HepG2 (cell line): ENCODE measurements at regions not wholly inside any gene's neighbourhood (a gene's known extent, or its start where the extent isn't known, plus 50 kb on each side); places are given as distances from the start of the nearest gene placed in this dataset.

ENCODE experiments used
- ATAC-seq: fragments of 200-7000 bp; cut with Tn5 transposase; 3 replicates; pipeline ENCODE4 v1.9.1; 2020; ENCODE audit warnings: mild to moderate bottlenecking, moderate library complexity
- BruUV-seq: library from RNA; stranded (reverse); fragments of 400-500 nt; replicated peaks from 2 replicates; lab custom pipeline; 2021; lab: Mats Ljungman, UMichigan
- CTCF ChIA-PET: fragments of 300-600 bp; formaldehyde crosslinking; extraction: SDS; loops from one replicate; lab custom pipeline; 2021; ENCODE audit warnings: low total read pairs, inconsistent platforms, low intra/inter-chr PET ratio; lab: Yijun Ruan, JAX
- POLR2A ChIA-PET: fragments of 350-600 bp; sonication (Branson Sonifier 250); formaldehyde crosslinking; loops from one replicate; lab custom pipeline; 2020; ENCODE audit warnings: antibody characterized with exemption, inconsistent platforms; lab: Yijun Ruan, JAX
- DNase-seq: peaks from one replicate; pipeline ENCODE4 v3.0.0-alpha.2; 2015; ENCODE audit warnings: low spot score
- FAIRE-seq: peaks from 3 replicates; lab custom pipeline; 2011; peaks lifted over from hg19 to GRCh38; lab: Jason Lieb, UNC
- H2AFZ ChIP-seq: one replicate; pipeline ENCODE4 v1.6.1; 2011; ENCODE audit warnings: low read length, inconsistent platforms
- H3K27ac ChIP-seq: fragments of 300-600 bp; 3 replicates; pipeline ENCODE4 v1.8.0; 2011; ENCODE audit warnings: mixed run types, mild to moderate bottlenecking, mixed read lengths, low read length, inconsistent platforms; ENCODE audit not compliant: insufficient read depth; ENCODE audit errors: extremely low read length
- H3K27me3 ChIP-seq, 2 experiments: fragments of 200-600 bp in 1 of 2; 2 replicates in 1 of 2; 3 replicates in 1 of 2; pipeline versions ENCODE4 v1.6.0 to v1.8.0; 2011; ENCODE audit warnings: low read length in 2 of 2, mild to moderate bottlenecking in 2 of 2, moderate library complexity in 2 of 2, inconsistent platforms in 1 of 2; ENCODE audit not compliant: insufficient read depth in 2 of 2, control insufficient read depth in 1 of 2
- H3K36me3 ChIP-seq, 2 experiments: fragments of 200-600 bp in 1 of 2; replicated peaks in 1 of 2; 2 replicates in 1 of 2; 3 replicates in 1 of 2; pipeline versions ENCODE4 v1.5.1 to v1.8.0; 2011; ENCODE audit warnings: low read length in 2 of 2, inconsistent platforms in 1 of 2; ENCODE audit not compliant: insufficient read depth in 2 of 2, control insufficient read depth in 1 of 2
- H3K4me1 ChIP-seq: 2 replicates; pipeline ENCODE4 v1.5.1; 2012; ENCODE audit warnings: low read length, inconsistent platforms; ENCODE audit not compliant: insufficient read depth
- H3K4me2 ChIP-seq: 2 replicates; pipeline ENCODE4 v1.6.0; 2011; ENCODE audit warnings: low read depth, low read length, inconsistent platforms
- H3K4me3 ChIP-seq, 3 experiments: fragments of 200-600 bp in 1 of 3; sonication (generic), shearing (Covaris generic) in 1 of 3; replicated peaks in 1 of 3; 2 replicates each; pipeline ENCODE4 v1.5.1; 2011 to 2016; ENCODE audit warnings: low read length in 3 of 3, inconsistent platforms in 2 of 3, low read depth in 2 of 3, mild to moderate bottlenecking in 2 of 3, control low read depth in 1 of 3, mixed read lengths in 1 of 3; ENCODE audit not compliant: insufficient read depth in 1 of 3
- H3K79me2 ChIP-seq: one replicate; pipeline ENCODE4 v1.6.1; 2011; ENCODE audit warnings: low read length, inconsistent platforms; ENCODE audit not compliant: insufficient read depth
- H3K9ac ChIP-seq: 2 replicates; pipeline ENCODE4 v1.6.0; 2011; ENCODE audit warnings: mild to moderate bottlenecking, low read depth, low read length, inconsistent platforms; ENCODE audit not compliant: insufficient read depth
- H3K9me3 ChIP-seq: 2 replicates; pipeline ENCODE4 v1.5.1; 2012; ENCODE audit warnings: mild to moderate bottlenecking, low read length
- H4K20me1 ChIP-seq: 2 replicates; pipeline ENCODE4 v1.6.0; 2011; ENCODE audit warnings: inconsistent platforms, mild to moderate bottlenecking, low read length, moderate library complexity; ENCODE audit not compliant: insufficient read depth
- AKNA ChIP-seq: sonication (generic); formaldehyde crosslinking; IDR thresholded peaks from 2 replicates; pipeline ENCODE4 v1.4.0; 2020; ENCODE audit warnings: missing genetic modification reagents, borderline replicate concordance
- ARNT2 ChIP-seq: sonication (generic); formaldehyde crosslinking; IDR thresholded peaks from 2 replicates; pipeline ENCODE4 v1.8.0; 2022; ENCODE audit warnings: mild to moderate bottlenecking, low read depth, missing genetic modification reagents, moderate library complexity
- GABPA ChIP-seq, 2 experiments: IDR thresholded peaks; 2 replicates each; pipeline ENCODE4 v1.6.1; 2011 to 2016; ENCODE audit warnings: low read depth in 2 of 2, low read length in 1 of 2, missing biosample characterization in 1 of 2, missing genetic modification characterization in 1 of 2
- GATAD2A ChIP-seq: IDR thresholded peaks from 2 replicates; pipeline ENCODE4 v1.6.1; 2016
- GTF3A ChIP-seq: sonication (generic); formaldehyde crosslinking; conservative IDR thresholded peaks from 2 replicates; pipeline ENCODE4 v1.4.0; 2020; ENCODE audit warnings: mild to moderate bottlenecking, missing genetic modification reagents
- MLXIP ChIP-seq: sonication (generic); formaldehyde crosslinking; IDR thresholded peaks from 2 replicates; pipeline ENCODE4 v1.9.0; 2021; ENCODE audit warnings: missing genetic modification reagents, borderline replicate concordance
- NFE2L1 ChIP-seq: sonication (generic); formaldehyde crosslinking; IDR thresholded peaks from 2 replicates; pipeline ENCODE4 v1.4.0; 2020; ENCODE audit warnings: missing genetic modification reagents, mild to moderate bottlenecking, borderline replicate concordance
- NFYC ChIP-seq: IDR thresholded peaks from 2 replicates; pipeline ENCODE4 v1.6.1; 2016; ENCODE audit warnings: missing genetic modification reagents, missing compliant biosample characterization
- RFX1 ChIP-seq: fragments of 450-650 bp; IDR thresholded peaks from 2 replicates; pipeline ENCODE4 v1.6.1; 2017
- ZFP37 ChIP-seq: sonication (generic); formaldehyde crosslinking; IDR thresholded peaks from 2 replicates; pipeline ENCODE4 v1.4.0; 2020; ENCODE audit warnings: missing genetic modification reagents, borderline replicate concordance
- WGBS: methylation state at CpG from one replicate; pipeline ENCODE4 v1.1.6; 2017; ENCODE audit warnings: low lambda C conversion rate; 5-methylcytosine and 5-hydroxymethylcytosine counted together
- in situ Hi-C: cut with HindIII; loops from 2 replicates; pipeline ENCODE4 v1.10.0; 2017; ENCODE audit warnings: low pct_unique_long_range_greater_than_20kb; ENCODE audit not compliant: extremely low pct_ligation_motif_present
- intact Hi-C: fragments of 100-400 bp; cut with micrococcal nuclease; formaldehyde crosslinking; loops from one replicate; pipeline ENCODE4 v1.10.0; 2022; ENCODE audit not compliant: unreplicated experiment

- no peaks in the 10 kb centered on the region for H3K36me3 ChIP-seq
- H3K27ac ChIP-seq, result no peak overlapping the region
- BruUV-seq, result no TSS peak
- intact Hi-C loops (no loop called here), in situ Hi-C loops (no loop called here)
- no peaks in the 10 kb centered on the region for H3K9me3 ChIP-seq
- DNase-seq, result no peak
- no peak overlapping the region for H3K4me2 ChIP-seq
- no peaks in the 10 kb centered on the region for H4K20me1 ChIP-seq
- H3K9ac ChIP-seq, result no peak overlapping the region
- no peaks in the 10 kb centered on the region for H3K79me2 ChIP-seq
- TF ChIP-seq ZFP37 (CRISPR knock-in tag) (no peak), ARNT2 (CRISPR knock-in tag) (no peak), RFX1 (no peak), NFE2L1 (no peak), NFYC (CRISPR knock-in tag) (no peak), GATAD2A (CRISPR knock-in tag) (no peak), MLXIP (CRISPR knock-in tag) (no peak), AKNA (CRISPR knock-in tag) (no peak), GABPA (IDR thresholded peaks at IDR 0.05; ENCODE audit: low read depth, low read length) (no peak), GABPA (CRISPR knock-in tag; IDR thresholded peaks at IDR 0.05; ENCODE audit: low read depth) (no peak), GTF3A (CRISPR knock-in tag) (no peak)
- ChIA-PET CTCF (no interaction called here), POLR2A (no interaction called here)
- FAIRE-seq, result no peak
- H2AFZ ChIP-seq, result no peak overlapping the region
- WGBS, result 44% methylated on average over 2 of the region's 2 CpGs
- ATAC-seq, result no peak
- H3K4me3 ChIP-seq, result no peak overlapping the region
- no peaks in the 10 kb centered on the region for H3K4me1 ChIP-seq
- H3K27me3 ChIP-seq, result no peaks in the 10 kb centered on the region
These were observed 251.9 kb upstream of the ATXN7L3B start for GRCh38 chr12:74285773-74286172.
